ENCODE measurements at regions not wholly inside any gene's neighbourhood (a gene's known extent, or its start where the extent isn't known, plus 50 kb on each side); places are given as distances from the start of the nearest gene placed in this dataset.

- TF ChIP-seq CTCF (conservative IDR thresholded peaks at IDR 0.05; ENCODE audit: low read length): no peak
- TF ChIP-seq EZH2phosphoT487 (IDR thresholded peaks at IDR 0.05; ENCODE audit: borderline replicate concordance, low read depth, low read length): no peak
Observed at GRCh38 chr3:99013777-99014315, 112.4 kb upstream of the DCBLD2 start.
